ENCODE measurements at regions not wholly inside any gene's neighbourhood (a gene's known extent, or its start where the extent isn't known, plus 50 kb on each side); places are given as distances from the start of the nearest gene placed in this dataset.

- no peaks in the 10 kb centered on the region for H4K20me1 ChIP-seq (ENCODE audit: control insufficient read depth, insufficient read depth, low read depth, low read length)
- no peak for TF ChIP-seq EZH2phosphoT487 (IDR thresholded peaks at IDR 0.05; ENCODE audit: borderline replicate concordance, low read length)
- TF ChIP-seq, protein P1, sequence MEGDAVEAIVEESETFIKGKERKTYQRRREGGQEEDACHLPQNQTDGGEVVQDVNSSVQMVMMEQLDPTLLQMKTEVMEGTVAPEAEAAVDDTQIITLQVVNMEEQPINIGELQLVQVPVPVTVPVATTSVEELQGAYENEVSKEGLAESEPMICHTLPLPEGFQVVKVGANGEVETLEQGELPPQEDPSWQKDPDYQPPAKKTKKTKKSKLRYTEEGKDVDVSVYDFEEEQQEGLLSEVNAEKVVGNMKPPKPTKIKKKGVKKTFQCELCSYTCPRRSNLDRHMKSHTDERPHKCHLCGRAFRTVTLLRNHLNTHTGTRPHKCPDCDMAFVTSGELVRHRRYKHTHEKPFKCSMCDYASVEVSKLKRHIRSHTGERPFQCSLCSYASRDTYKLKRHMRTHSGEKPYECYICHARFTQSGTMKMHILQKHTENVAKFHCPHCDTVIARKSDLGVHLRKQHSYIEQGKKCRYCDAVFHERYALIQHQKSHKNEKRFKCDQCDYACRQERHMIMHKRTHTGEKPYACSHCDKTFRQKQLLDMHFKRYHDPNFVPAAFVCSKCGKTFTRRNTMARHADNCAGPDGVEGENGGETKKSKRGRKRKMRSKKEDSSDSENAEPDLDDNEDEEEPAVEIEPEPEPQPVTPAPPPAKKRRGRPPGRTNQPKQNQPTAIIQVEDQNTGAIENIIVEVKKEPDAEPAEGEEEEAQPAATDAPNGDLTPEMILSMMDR (IDR thresholded peaks at IDR 0.05; ENCODE audit: low read depth, low read length, poor library complexity, severe bottlenecking) = no peak
- no peaks in the 10 kb centered on the region for H3K9me2 ChIP-seq (replicated peaks; ENCODE audit: control insufficient read depth, low read length)
- H3K79me2 ChIP-seq (ENCODE audit: control insufficient read depth, low read length) = no peaks in the 10 kb centered on the region
- no peaks in the 10 kb centered on the region for H3K36me3 ChIP-seq (ENCODE audit: control insufficient read depth, low read length)
- no peaks in the 10 kb centered on the region for H3K27me3 ChIP-seq (ENCODE audit: control insufficient read depth, low read length)
- H3K4me1 ChIP-seq (ENCODE audit: control insufficient read depth, low read length) = no peaks in the 10 kb centered on the region
- H3K4me2 ChIP-seq (ENCODE audit: low read length) = no peak overlapping the region
- no peak overlapping the region for H3K27ac ChIP-seq (ENCODE audit: low read depth, low read length)
- H3F3A ChIP-seq (ENCODE audit: control insufficient read depth, insufficient read depth) = no peaks in the 10 kb centered on the region
- H3K4me3 ChIP-seq (ENCODE audit: low read length) = no peak overlapping the region
- no peaks in the 10 kb centered on the region for H3K9me3 ChIP-seq (ENCODE audit: control insufficient read depth, insufficient read depth, low read length)
Observed at GRCh38 chr16:66289986-66290385, 76.5 kb upstream of the CDH5 start.

DNA sequence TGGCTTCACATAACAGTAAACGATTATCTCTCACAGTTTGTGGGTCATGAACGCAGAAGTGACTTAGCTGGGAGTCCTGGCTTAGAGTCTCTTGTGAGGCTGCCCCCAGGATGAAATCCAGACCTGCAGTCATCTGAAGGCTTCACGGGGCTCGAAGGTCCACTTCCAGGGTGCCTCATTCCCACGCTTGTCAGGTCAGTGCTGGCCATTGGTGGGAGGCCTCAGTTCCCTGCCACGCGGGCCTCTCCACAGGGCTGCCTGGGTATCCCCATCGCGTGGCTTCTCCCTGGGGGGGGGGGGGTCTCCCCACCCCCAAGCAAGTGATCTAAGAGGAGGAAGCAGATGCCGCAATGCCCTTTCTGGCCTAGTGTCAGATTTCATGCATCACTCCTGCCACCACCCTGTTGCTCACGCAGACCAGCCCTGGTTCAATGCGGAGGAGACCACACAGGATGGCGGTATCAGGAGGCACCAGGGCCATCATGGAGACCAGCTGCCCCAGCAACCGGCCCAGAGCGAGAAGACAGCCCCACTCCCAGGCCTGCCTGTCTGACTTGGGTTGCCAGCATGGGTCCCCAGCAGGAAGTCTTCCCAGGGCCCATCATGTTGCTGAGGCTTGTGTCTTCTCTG, 77.3 kb upstream of the CDH5 start:
- Histone ChIP-seq H3K4me2 (ENCODE audit: low read length) (no peak overlapping the region), H3K4me1 (ENCODE audit: control insufficient read depth, low read length) (no peaks in the 10 kb centered on the region), H3K9me2 (replicated peaks; ENCODE audit: control insufficient read depth, low read length) (no peaks in the 10 kb centered on the region), H3F3A (ENCODE audit: control insufficient read depth, insufficient read depth) (no peaks in the 10 kb centered on the region), H3K36me3 (ENCODE audit: control insufficient read depth, low read length) (no peaks in the 10 kb centered on the region), H3K79me2 (ENCODE audit: control insufficient read depth, low read length) (no peaks in the 10 kb centered on the region), H3K4me3 (ENCODE audit: low read length) (no peak overlapping the region), H3K27me3 (ENCODE audit: control insufficient read depth, low read length) (no peaks in the 10 kb centered on the region), H3K27ac (ENCODE audit: low read depth, low read length) (no peak overlapping the region), H4K20me1 (ENCODE audit: control insufficient read depth, insufficient read depth, low read depth, low read length) (no peaks in the 10 kb centered on the region), H3K9me3 (ENCODE audit: control insufficient read depth, insufficient read depth, low read length) (no peaks in the 10 kb centered on the region)
- TF ChIP-seq, protein P1 (IDR thresholded peaks at IDR 0.05; ENCODE audit: low read depth, low read length, poor library complexity, severe bottlenecking) = no peak
- TF ChIP-seq EZH2phosphoT487 (IDR thresholded peaks at IDR 0.05; ENCODE audit: borderline replicate concordance, low read length) = no peak

DNA sequence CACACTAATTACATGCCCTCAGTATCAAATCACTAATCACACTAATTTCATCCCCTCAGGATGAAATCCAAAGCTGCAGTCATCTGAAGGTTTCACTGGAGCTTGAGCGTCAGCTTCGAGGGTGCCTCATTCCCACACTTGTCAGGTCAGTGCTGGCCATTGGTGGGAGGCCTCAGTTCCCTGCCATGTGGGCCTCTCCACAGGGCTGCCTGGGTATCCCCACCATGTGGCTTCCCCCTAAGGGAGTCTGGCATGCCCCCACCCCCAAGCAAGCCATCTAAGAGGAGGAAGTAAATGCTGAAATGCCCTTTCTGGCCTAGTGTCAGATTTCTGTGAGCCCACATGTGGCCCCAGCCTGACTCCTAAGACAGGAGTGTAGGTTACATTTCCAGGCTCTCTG, 78.6 kb upstream of the CDH5 start:
- H3K4me2 ChIP-seq (ENCODE audit: low read length) = no peak overlapping the region
- no peaks in the 10 kb centered on the region for H3K36me3 ChIP-seq (ENCODE audit: control insufficient read depth, low read length)
- no peak overlapping the region for H3K4me3 ChIP-seq (ENCODE audit: low read length)

More for the DNA sequence above, 78.6 kb upstream of the CDH5 start:
- H3K9me2 ChIP-seq (replicated peaks; ENCODE audit: control insufficient read depth, low read length) = no peaks in the 10 kb centered on the region
- H3F3A ChIP-seq (ENCODE audit: control insufficient read depth, insufficient read depth) = no peaks in the 10 kb centered on the region
- TF ChIP-seq EZH2phosphoT487 (IDR thresholded peaks at IDR 0.05; ENCODE audit: borderline replicate concordance, low read length) = no peak
- TF ChIP-seq, protein P1 (IDR thresholded peaks at IDR 0.05; ENCODE audit: low read depth, low read length, poor library complexity, severe bottlenecking) = no peak
- no peaks in the 10 kb centered on the region for H3K4me1 ChIP-seq (ENCODE audit: control insufficient read depth, low read length)
- no peaks in the 10 kb centered on the region for H3K79me2 ChIP-seq (ENCODE audit: control insufficient read depth, low read length)
- H3K9me3 ChIP-seq (ENCODE audit: control insufficient read depth, insufficient read depth, low read length) = no peaks in the 10 kb centered on the region
- no peak overlapping the region for H3K27ac ChIP-seq (ENCODE audit: low read depth, low read length)
- no peaks in the 10 kb centered on the region for H3K27me3 ChIP-seq (ENCODE audit: control insufficient read depth, low read length)
- H4K20me1 ChIP-seq (ENCODE audit: control insufficient read depth, insufficient read depth, low read depth, low read length) = no peaks in the 10 kb centered on the region

Measured in DOHH2 (cell line).